GM18858 (cell line): ENCODE measurements at regions not wholly inside any gene's neighbourhood (a gene's known extent, or its start where the extent isn't known, plus 50 kb on each side); places are given as distances from the start of the nearest gene placed in this dataset.

Experiments used
- ATAC-seq: cut with Tn5 transposase; IDR thresholded peaks from one replicate; pipeline ENCODE4 v1.9.1; 2021; ENCODE audit not compliant: unreplicated experiment

GRCh38 chr6:92545861-92546260 lies 873.5 kb downstream of the EPHA7 start:
- no peak for ATAC-seq

GRCh38 chr6:92541448-92542060 lies 877.8 kb downstream of the EPHA7 start:
- ATAC-seq: no peak

GRCh38 chr6:92538926-92539325 lies 880.4 kb downstream of the EPHA7 start:
- ATAC-seq: no peak

GRCh38 chr6:92538275-92538674 lies 881.1 kb downstream of the EPHA7 start:
- ATAC-seq: no peak

GRCh38 chr6:92534109-92534508 lies 885.2 kb downstream of the EPHA7 start:
- no peak for ATAC-seq

- no peak for ATAC-seq
These were observed 896.8 kb downstream of the EPHA7 start for GRCh38 chr6:92522589-92522988.

GRCh38 chr6:92521553-92521952 lies 897.8 kb downstream of the EPHA7 start:
- no peak for ATAC-seq

- ATAC-seq: no peak
These were observed 909.2 kb downstream of the EPHA7 start for GRCh38 chr6:92510137-92510536.

GRCh38 chr6:92507552-92507951 lies 911.8 kb downstream of the EPHA7 start:
- ATAC-seq: no peak

- no peak for ATAC-seq
These were observed 914.9 kb downstream of the EPHA7 start for GRCh38 chr6:92504509-92504908.

- no peak for ATAC-seq
These were observed 922.1 kb downstream of the EPHA7 start for GRCh38 chr6:92497281-92497680.

- ATAC-seq: no peak
These were observed 922.8 kb downstream of the EPHA7 start for GRCh38 chr6:92496527-92496926.

- ATAC-seq: no peak
These were observed 924.1 kb downstream of the EPHA7 start for GRCh38 chr6:92495242-92495641.

GRCh38 chr6:92485487-92485886 lies 933.9 kb downstream of the EPHA7 start:
- no peak for ATAC-seq

GRCh38 chr6:92479831-92480230 lies 939.5 kb downstream of the EPHA7 start:
- no peak for ATAC-seq

- no peak for ATAC-seq
These were observed 946.3 kb downstream of the EPHA7 start for GRCh38 chr6:92473056-92473455.

- ATAC-seq: no peak
These were observed 950.1 kb downstream of the EPHA7 start for GRCh38 chr6:92469186-92469828.

GRCh38 chr6:92468066-92468465 lies 951.3 kb downstream of the EPHA7 start:
- ATAC-seq: no peak

GRCh38 chr6:92460133-92460532 lies 959.2 kb downstream of the EPHA7 start:
- no peak for ATAC-seq

GRCh38 chr6:92459606-92460005 lies 959.8 kb downstream of the EPHA7 start:
- no peak for ATAC-seq

GRCh38 chr6:92446052-92446451 lies 973.3 kb downstream of the EPHA7 start:
- ATAC-seq: no peak

GRCh38 chr6:92433911-92434310 lies 985.4 kb downstream of the EPHA7 start:
- ATAC-seq: no peak

- no peak for ATAC-seq
These were observed 987.9 kb downstream of the EPHA7 start for GRCh38 chr6:92431502-92431901.
